ENCODE measurements at regions not wholly inside any gene's neighbourhood (a gene's known extent, or its start where the extent isn't known, plus 50 kb on each side); places are given as distances from the start of the nearest gene placed in this dataset.

DNA sequence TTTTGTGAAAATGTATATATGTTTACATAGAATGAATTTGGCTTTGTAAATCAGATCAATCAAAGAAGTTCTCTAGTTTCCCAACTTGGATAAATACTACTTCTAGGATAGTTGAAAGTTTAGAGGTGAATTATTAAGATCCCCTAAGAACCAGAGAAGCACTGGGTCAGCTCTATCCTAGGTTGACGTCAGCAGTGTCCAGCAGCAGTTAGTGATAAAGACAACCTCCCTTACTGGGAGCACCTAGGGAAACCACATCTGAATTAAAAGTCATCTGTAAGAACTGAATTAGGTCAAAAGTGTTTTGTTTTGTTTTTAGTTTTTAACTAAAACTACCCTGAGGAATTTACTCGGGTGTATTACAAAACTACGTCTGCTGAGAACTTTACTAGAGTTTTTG is 178.0 kb downstream of the POLR1F start:
- Histone ChIP-seq H3K18ac (ENCODE audit: low read depth, low read length) (no peak overlapping the region), H4K20me1 (ENCODE audit: insufficient read depth, low read length) (no peaks in the 10 kb centered on the region), H3K23ac (ENCODE audit: low read depth, low read length) (no peak overlapping the region), H3K9ac (ENCODE audit: low read depth, low read length) (no peak overlapping the region), H4K8ac (ENCODE audit: low read depth in 2 of 2, low read length in 2 of 2) (no peak overlapping the region), H3K9me3 (ENCODE audit: control insufficient read depth, insufficient read depth, low read length) (no peaks in the 10 kb centered on the region), H3K36me3 (ENCODE audit: control insufficient read depth, insufficient read depth, low read length) (no peaks in the 10 kb centered on the region), H2AK9ac (replicated peaks; ENCODE audit: low read depth, low read length, poor library complexity) (no peak overlapping the region), H4K5ac (ENCODE audit: low read depth, low read length) (no peak overlapping the region), H4K91ac (ENCODE audit: insufficient read depth, low read depth, low read length) (no peak overlapping the region), H3K14ac (replicated peaks; ENCODE audit: low read depth, low read length) (no peak overlapping the region), H3K4me1 (ENCODE audit: control insufficient read depth, insufficient read depth, low read length) (no peaks in the 10 kb centered on the region), H2BK15ac (ENCODE audit: low read depth, low read length) (no peak overlapping the region), H3K56ac (ENCODE audit: extremely low read depth, insufficient read depth, low read length) (no peak overlapping the region), H3K4me3 (ENCODE audit: insufficient read depth, low read depth, low read length) (no peak overlapping the region), H3K9me1 (ENCODE audit: insufficient read depth, low read length) (no peaks in the 10 kb centered on the region), H3K4me2 (ENCODE audit: low read depth, low read length) (no peak overlapping the region), H3K4ac (ENCODE audit: low read depth, low read length) (no peak overlapping the region), H2BK120ac (ENCODE audit: low read depth, low read length) (no peak overlapping the region), H3K79me1 (ENCODE audit: low read depth in 1 of 2, low read length in 2 of 2) (no peaks in the 10 kb centered on the region), H3K27ac (ENCODE audit: insufficient read depth, low read length) (no peak overlapping the region), H2AFZ (replicated peaks; ENCODE audit: low read length, poor library complexity) (no peak overlapping the region), H2BK5ac (ENCODE audit: low read depth, low read length, poor library complexity, severe bottlenecking) (no peak overlapping the region), H2AK5ac (ENCODE audit: low read depth, low read length) (no peak overlapping the region), H3K27me3 (ENCODE audit: control insufficient read depth, insufficient read depth, low read length) (no peaks in the 10 kb centered on the region), H2BK20ac (ENCODE audit: low read depth, low read length) (no peak overlapping the region)
- ATAC-seq (ENCODE audit: low read depth) (no peak), DNase-seq (no peak)
- intact Hi-C loops (cut with micrococcal nuclease) (no loop called here), dilution Hi-C loops (cut with HindIII; ENCODE audit: low sequenced_read_pairs, unreplicated experiment) (no loop called here), in situ Hi-C loops (cut with MboI; ENCODE audit: low sequenced_read_pairs) (no loop called here)
- CTCF ChIA-PET = no interaction called here
- TF ChIP-seq, protein P1, sequence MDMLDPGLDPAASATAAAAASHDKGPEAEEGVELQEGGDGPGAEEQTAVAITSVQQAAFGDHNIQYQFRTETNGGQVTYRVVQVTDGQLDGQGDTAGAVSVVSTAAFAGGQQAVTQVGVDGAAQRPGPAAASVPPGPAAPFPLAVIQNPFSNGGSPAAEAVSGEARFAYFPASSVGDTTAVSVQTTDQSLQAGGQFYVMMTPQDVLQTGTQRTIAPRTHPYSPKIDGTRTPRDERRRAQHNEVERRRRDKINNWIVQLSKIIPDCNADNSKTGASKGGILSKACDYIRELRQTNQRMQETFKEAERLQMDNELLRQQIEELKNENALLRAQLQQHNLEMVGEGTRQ (IDR thresholded peaks at IDR 0.05; ENCODE audit: low read depth, low read length) = no peak
- TF ChIP-seq RCOR1 (IDR thresholded peaks at IDR 0.05; ENCODE audit: insufficient replicate concordance, low read length) = no peak
- TF ChIP-seq RFX5 (IDR thresholded peaks at IDR 0.05; ENCODE audit: low read depth, low read length) = no peak
- POLR2A ChIA-PET (ENCODE audit: unreplicated experiment) = no interaction called here
- WGBS, 2 experiments (ENCODE audit: extremely low coverage in 2 of 2, insufficient read length in 1 of 2) = no CpG with 5 or more reads among the region's 3 CpGs
- BruUV-seq (replicated peaks) = no TSS peak
